ENCODE measurements at regions not wholly inside any gene's neighbourhood (a gene's known extent, or its start where the extent isn't known, plus 50 kb on each side); places are given as distances from the start of the nearest gene placed in this dataset.

DNA sequence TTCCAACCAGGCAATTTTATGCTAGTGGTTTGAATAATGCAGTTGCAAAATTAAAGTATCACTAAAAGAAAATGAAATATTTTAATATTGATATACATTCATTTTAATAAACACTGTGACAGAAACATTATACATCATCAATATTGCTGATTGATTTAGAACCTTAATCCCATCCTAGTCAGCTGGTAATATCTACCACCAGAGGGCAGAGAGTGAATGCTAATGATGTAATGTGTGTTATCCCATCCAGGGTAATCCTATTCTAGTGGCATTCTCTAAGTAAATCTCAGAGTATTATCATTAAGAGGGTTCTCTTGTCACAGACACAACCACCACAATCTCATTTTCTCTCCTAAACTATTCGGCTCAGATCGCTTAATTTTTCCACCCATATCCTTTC, 477.4 kb downstream of the CPS1 start:
- no peak for TF ChIP-seq FOXM1 (IDR thresholded peaks at IDR 0.05; ENCODE audit: borderline replicate concordance)
- no peak for TF ChIP-seq TARDBP (IDR thresholded peaks at IDR 0.05)
- no peak for TF ChIP-seq FOXK2 (IDR thresholded peaks at IDR 0.05)
- no peak for TF ChIP-seq PKNOX1 (IDR thresholded peaks at IDR 0.05)
